Smooth muscle cell (in vitro differentiated cells): ENCODE measurements at regions not wholly inside any gene's neighbourhood (a gene's known extent, or its start where the extent isn't known, plus 50 kb on each side); places are given as distances from the start of the nearest gene placed in this dataset.

ENCODE experiments used
- DNase-seq: peaks from one replicate; lab custom pipeline; 2025; ENCODE audit not compliant: unreplicated experiment; lab: John Stamatoyannopoulos, UW
- H2AFZ ChIP-seq: fragments of 200-600 bp; sonication (generic); 2 replicates; pipeline ENCODE4 v1.6.0; 2016; ENCODE audit warnings: antibody characterized with exemption, low read depth, mild to moderate bottlenecking
- H3F3A ChIP-seq: fragments of 200-600 bp; sonication (generic); 2 replicates; pipeline ENCODE4 v1.6.0; 2017; ENCODE audit warnings: antibody characterized with exemption, low read depth
- H3K27ac ChIP-seq: fragments of 200-600 bp; sonication (generic); 2 replicates; pipeline ENCODE4 v1.5.1; 2016; ENCODE audit warnings: low read depth, mild to moderate bottlenecking
- H3K27me3 ChIP-seq: fragments of 200-600 bp; sonication (generic); 2 replicates; pipeline ENCODE4 v1.6.1; 2016; ENCODE audit warnings: low read depth, mild to moderate bottlenecking
- H3K36me3 ChIP-seq: fragments of 200-600 bp; sonication (generic); 2 replicates; pipeline ENCODE4 v1.5.1; 2016; ENCODE audit warnings: low read depth
- H3K4me1 ChIP-seq: fragments of 200-600 bp; sonication (generic); 2 replicates; pipeline ENCODE4 v1.5.1; 2016; ENCODE audit warnings: low read depth
- H3K4me2 ChIP-seq: fragments of 200-600 bp; sonication (generic); 2 replicates; pipeline ENCODE4 v1.6.0; 2016; ENCODE audit warnings: mild to moderate bottlenecking
- H3K4me3 ChIP-seq: fragments of 200-600 bp; sonication (generic); 2 replicates; pipeline ENCODE4 v1.5.1; 2016; ENCODE audit warnings: mild to moderate bottlenecking
- H3K79me2 ChIP-seq: fragments of 200-600 bp; sonication (generic); 2 replicates; pipeline ENCODE4 v1.6.0; 2016; ENCODE audit warnings: low read depth, mild to moderate bottlenecking
- H3K9ac ChIP-seq: fragments of 200-600 bp; sonication (generic); 2 replicates; pipeline ENCODE4 v1.6.0; 2016; ENCODE audit warnings: low read depth
- H3K9me3 ChIP-seq: fragments of 200-600 bp; sonication (generic); replicated peaks from 2 replicates; pipeline ENCODE4 v1.5.1; 2016; ENCODE audit warnings: low read depth
- H4K20me1 ChIP-seq: fragments of 200-600 bp; sonication (generic); 2 replicates; pipeline ENCODE4 v1.6.0; 2016; ENCODE audit warnings: low read depth
- CTCF ChIP-seq: fragments of 200-600 bp; sonication (generic); IDR thresholded peaks from 2 replicates; pipeline ENCODE4 v1.5.1; 2017; ENCODE audit warnings: borderline replicate concordance, mild to moderate bottlenecking, antibody characterized with exemption; ENCODE audit not compliant: insufficient read depth, poor library complexity, severe bottlenecking
- WGBS: methylation state at CpG from one replicate; pipeline ENCODE4 v1.1.7; 2016; ENCODE audit warnings: low lambda C conversion rate; 5-methylcytosine and 5-hydroxymethylcytosine counted together

GRCh38 chr13:58998716-58999115, 1165.0 kb downstream of the DIAPH3 start:
- no peak for DNase-seq

GRCh38 chr13:58999851-59000250, 1163.9 kb downstream of the DIAPH3 start:
- no peak for DNase-seq
- H3K9me3 ChIP-seq: no peaks in the 10 kb centered on the region
- H3K4me1 ChIP-seq: peaks cover 13% of the 10 kb centered on the region
- no peaks in the 10 kb centered on the region for H3K36me3 ChIP-seq
- no peaks in the 10 kb centered on the region for H3K27me3 ChIP-seq
- peak overlapping the region; percentile 89 for H3K27ac ChIP-seq
- WGBS: 81% methylated on average over 2 of the region's 2 CpGs
- no peak overlapping the region for H2AFZ ChIP-seq
- peaks cover 9% of the 10 kb centered on the region for H3F3A ChIP-seq
- H4K20me1 ChIP-seq: no peaks in the 10 kb centered on the region
- no peak overlapping the region for H3K4me3 ChIP-seq
- peak overlapping the region; percentile 44 for H3K4me2 ChIP-seq
- peak overlapping the region; percentile 33 for H3K9ac ChIP-seq
- no peaks in the 10 kb centered on the region for H3K79me2 ChIP-seq
- no peak for TF ChIP-seq CTCF

More at GRCh38 chr13:58998716-58999115, 1165.0 kb downstream of the DIAPH3 start:
- H3K79me2 ChIP-seq: no peaks in the 10 kb centered on the region
- TF ChIP-seq CTCF: no peak
- peak overlapping the region; percentile 88 for H2AFZ ChIP-seq
- peak overlapping the region; percentile 62 for H3K4me2 ChIP-seq
- H4K20me1 ChIP-seq: no peaks in the 10 kb centered on the region
- WGBS: 27% methylated on average over 2 of the region's 2 CpGs
- peaks cover 9% of the 10 kb centered on the region for H3F3A ChIP-seq
- peaks cover 19% of the 10 kb centered on the region for H3K4me1 ChIP-seq
- H3K9me3 ChIP-seq: no peaks in the 10 kb centered on the region
- H3K27ac ChIP-seq: peak overlapping the region; percentile 89
- H3K9ac ChIP-seq: peak overlapping the region; percentile 30
- H3K36me3 ChIP-seq: no peaks in the 10 kb centered on the region
- H3K27me3 ChIP-seq: no peaks in the 10 kb centered on the region
- H3K4me3 ChIP-seq: no peak overlapping the region

GRCh38 chr13:59000770-59001169, 1163.0 kb downstream of the DIAPH3 start:
- TF ChIP-seq CTCF: no peak

GRCh38 chr13:59012731-59013130, 1151.0 kb downstream of the DIAPH3 start:
- Histone ChIP-seq H3K27me3 (no peaks in the 10 kb centered on the region), H3K79me2 (no peaks in the 10 kb centered on the region), H3F3A (no peaks in the 10 kb centered on the region), H3K9me3 (no peaks in the 10 kb centered on the region), H3K4me2 (no peak overlapping the region), H3K4me1 (no peaks in the 10 kb centered on the region), H3K4me3 (no peak overlapping the region), H2AFZ (no peak overlapping the region), H3K9ac (no peak overlapping the region), H3K36me3 (no peaks in the 10 kb centered on the region), H3K27ac (no peak overlapping the region), H4K20me1 (no peaks in the 10 kb centered on the region)
- TF ChIP-seq CTCF: no peak
- no peak for DNase-seq
- 90% methylated on average over 11 of the region's 11 CpGs for WGBS

More at GRCh38 chr13:59000770-59001169, 1163.0 kb downstream of the DIAPH3 start:
- peak overlapping the region; percentile 44 for H3K4me2 ChIP-seq
- H3K4me3 ChIP-seq: no peak overlapping the region
- H3K79me2 ChIP-seq: no peaks in the 10 kb centered on the region
- peaks cover 13% of the 10 kb centered on the region for H3K4me1 ChIP-seq
- peak overlapping the region; percentile 89 for H3K27ac ChIP-seq
- H2AFZ ChIP-seq: no peak overlapping the region
- DNase-seq: no peak
- peak overlapping the region; percentile 33 for H3K9ac ChIP-seq
- H3F3A ChIP-seq: peaks cover 9% of the 10 kb centered on the region
- H3K27me3 ChIP-seq: no peaks in the 10 kb centered on the region
- no peaks in the 10 kb centered on the region for H3K9me3 ChIP-seq
- no peaks in the 10 kb centered on the region for H4K20me1 ChIP-seq
- H3K36me3 ChIP-seq: no peaks in the 10 kb centered on the region
